Left lung (tissue), 4 donors: ENCODE measurements at regions not wholly inside any gene's neighbourhood (a gene's known extent, or its start where the extent isn't known, plus 50 kb on each side); places are given as distances from the start of the nearest gene placed in this dataset.

Source experiments
- ATAC-seq: fragments of 200-7000 bp; cut with Tn5 transposase; one replicate; pipeline ENCODE4 v1.9.1; 2020; ENCODE audit warnings: moderate library complexity
- DNase-seq, 4 donors: peaks; one replicate each; pipeline ENCODE4 v3.0.0-alpha.2; 2013 to 2020
- H3K27ac ChIP-seq, 2 donors: fragments of 200-600 bp; sonication (generic) in 1 of 2; one replicate each; pipeline versions ENCODE4 v1.5.0 to v1.8.0; 2020 to 2021
- H3K27me3 ChIP-seq, 2 donors: fragments of 200-600 bp; sonication (generic) in 1 of 2; one replicate each; pipeline versions ENCODE4 v1.5.0 to v1.8.0; 2020 to 2021
- H3K36me3 ChIP-seq, 2 donors: fragments of 200-600 bp; sonication (generic) in 1 of 2; one replicate each; pipeline versions ENCODE4 v1.5.0 to v1.8.0; 2020 to 2021
- H3K4me1 ChIP-seq, 2 donors: fragments of 200-600 bp; one replicate each; pipeline ENCODE4 v1.8.0; 2021
- H3K4me3 ChIP-seq, 2 donors: fragments of 200-600 bp; sonication (generic) in 1 of 2; one replicate each; pipeline versions ENCODE4 v1.5.0 to v1.8.0; 2020 to 2021; ENCODE audit warnings: mild to moderate bottlenecking in 1 of 2
- H3K9me3 ChIP-seq, 2 donors: fragments of 200-600 bp; sonication (generic) in 1 of 2; one replicate each; pipeline versions ENCODE4 v1.5.0 to v1.8.0; 2020 to 2021
- CTCF ChIP-seq, 2 donors: fragments of 200-600 bp; sonication (generic) in 1 of 2; IDR thresholded peaks; one replicate each; pipeline versions ENCODE4 v1.5.0 to v1.8.0; 2021; ENCODE audit warnings: antibody characterized with exemption in 2 of 2
- intact Hi-C, 2 donors: fragments of 100-400 bp; cut with DNase I; formaldehyde crosslinking; loops; one replicate each; pipeline versions ENCODE4 v1.11.2 to v1.14.2; 2022
- donor health status: DM: no; HTN: yes; CAD: no.
- donor health status: DM: no; HTN: no; CAD: no.

GRCh38 chr2:238635647-238636051 lies 208.9 kb downstream of the ASB1 start:
- H3K27ac ChIP-seq = no peak overlapping the region
- H3K4me3 ChIP-seq = no peak overlapping the region
- DNase-seq (no peak), ATAC-seq (no peak)
- H3K27me3 ChIP-seq = no peaks in the 10 kb centered on the region
- H3K9me3 ChIP-seq = no peaks in the 10 kb centered on the region
- H3K36me3 ChIP-seq = no peaks in the 10 kb centered on the region
- intact Hi-C loops = no loop called here
- no peak for TF ChIP-seq CTCF (IDR thresholded peaks at IDR 0.05)
- H3K4me1 ChIP-seq = no peaks in the 10 kb centered on the region

DNA sequence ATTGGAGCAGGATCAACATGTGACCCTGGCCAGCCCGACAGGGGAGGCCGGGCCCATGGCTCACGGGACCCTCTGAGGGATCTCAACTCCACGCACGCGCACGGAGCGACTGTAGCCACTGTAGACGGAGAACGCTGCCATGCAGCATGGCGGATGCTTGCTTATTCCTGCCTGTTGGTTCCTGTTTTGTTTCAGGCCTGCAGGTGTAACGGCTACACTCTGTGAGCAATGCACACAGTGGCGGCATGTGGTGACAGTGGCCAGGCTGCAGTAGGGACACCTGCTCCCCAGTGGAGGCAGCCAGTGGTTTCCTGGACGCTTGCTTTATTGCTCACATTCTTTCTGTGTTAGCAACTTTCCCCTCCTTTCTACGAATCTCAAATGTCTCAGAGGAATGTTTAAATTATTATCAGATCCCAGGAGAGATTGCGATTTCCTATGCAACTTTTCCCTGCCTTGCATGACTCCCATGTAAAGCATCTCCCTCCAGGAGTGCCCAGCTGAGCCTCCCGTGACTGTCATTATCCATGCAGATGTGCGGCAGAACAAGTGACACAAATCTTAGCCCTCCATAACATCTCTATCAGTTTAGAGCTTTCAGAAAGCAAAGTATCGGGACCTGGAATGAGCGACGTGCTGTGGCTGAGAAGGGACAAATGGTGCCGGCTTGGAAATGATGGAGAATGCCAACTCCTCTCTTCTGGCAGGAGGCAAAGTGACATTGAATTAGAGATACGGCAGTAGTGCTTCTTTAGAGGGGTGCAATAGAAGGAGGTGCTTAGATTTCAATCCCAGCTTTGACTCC lies 209.7 kb downstream of the ASB1 start:
- H3K9me3 ChIP-seq = no peaks in the 10 kb centered on the region
- TF ChIP-seq CTCF (IDR thresholded peaks at IDR 0.05) = no peak
- no peak overlapping the region for H3K27ac ChIP-seq
- H3K4me1 ChIP-seq = no peaks in the 10 kb centered on the region
- H3K27me3 ChIP-seq = no peaks in the 10 kb centered on the region
- ATAC-seq (no peak), DNase-seq (no peak)
- H3K4me3 ChIP-seq = no peak overlapping the region
- H3K36me3 ChIP-seq = no peaks in the 10 kb centered on the region
- intact Hi-C loops = no loop called here

DNA sequence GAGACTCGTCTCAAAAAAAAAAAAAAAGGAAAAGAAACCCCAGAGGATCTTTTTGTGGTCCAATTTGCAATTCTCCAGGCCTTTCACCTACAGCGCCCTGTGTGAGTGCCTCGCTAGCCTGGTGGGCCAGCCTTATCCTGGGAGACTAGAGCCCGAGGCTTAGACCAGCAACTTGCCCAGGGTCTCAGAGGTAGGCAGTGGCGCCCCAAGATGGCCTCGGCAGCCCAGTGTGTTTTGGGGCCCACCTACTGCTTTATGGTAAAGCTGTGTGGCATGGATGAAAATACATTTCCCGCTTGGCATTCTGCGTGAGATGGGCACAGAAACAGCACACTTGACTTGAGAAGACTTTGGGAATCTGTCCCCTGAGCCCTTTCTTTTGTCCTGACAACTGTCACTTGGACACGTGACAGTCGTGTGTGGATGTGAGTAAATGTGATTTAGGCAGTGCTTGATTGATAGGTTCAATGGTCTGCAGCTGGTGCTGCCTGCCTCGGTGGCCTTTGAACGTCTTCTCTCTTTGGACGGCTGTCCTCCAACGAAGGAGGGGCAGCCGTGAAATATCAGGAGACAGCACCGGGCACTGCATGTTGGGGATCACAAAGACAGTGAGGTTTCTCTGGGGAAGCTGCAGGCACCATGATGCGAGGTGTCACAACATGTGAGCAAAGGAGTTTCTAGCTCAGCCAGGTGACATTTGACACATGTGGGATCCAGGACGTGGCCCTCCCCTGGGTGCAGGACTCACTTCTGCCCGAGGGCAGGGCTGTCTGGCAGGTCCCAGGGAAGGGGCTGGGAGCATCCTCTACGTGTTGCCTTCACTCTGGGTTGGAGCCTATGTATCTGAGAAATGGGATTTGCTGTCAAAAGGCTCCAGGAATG lies 209.5 kb upstream of the TWIST2 start:
- DNase-seq (no peak), ATAC-seq (no peak)
- no peak for TF ChIP-seq CTCF (IDR thresholded peaks at IDR 0.05)
- H3K36me3 ChIP-seq = no peaks in the 10 kb centered on the region
- no peak overlapping the region for H3K4me3 ChIP-seq
- H3K27me3 ChIP-seq = no peaks in the 10 kb centered on the region
- intact Hi-C loops = no loop called here
- no peaks in the 10 kb centered on the region for H3K9me3 ChIP-seq
- no peak overlapping the region for H3K27ac ChIP-seq
- no peaks in the 10 kb centered on the region for H3K4me1 ChIP-seq

DNA sequence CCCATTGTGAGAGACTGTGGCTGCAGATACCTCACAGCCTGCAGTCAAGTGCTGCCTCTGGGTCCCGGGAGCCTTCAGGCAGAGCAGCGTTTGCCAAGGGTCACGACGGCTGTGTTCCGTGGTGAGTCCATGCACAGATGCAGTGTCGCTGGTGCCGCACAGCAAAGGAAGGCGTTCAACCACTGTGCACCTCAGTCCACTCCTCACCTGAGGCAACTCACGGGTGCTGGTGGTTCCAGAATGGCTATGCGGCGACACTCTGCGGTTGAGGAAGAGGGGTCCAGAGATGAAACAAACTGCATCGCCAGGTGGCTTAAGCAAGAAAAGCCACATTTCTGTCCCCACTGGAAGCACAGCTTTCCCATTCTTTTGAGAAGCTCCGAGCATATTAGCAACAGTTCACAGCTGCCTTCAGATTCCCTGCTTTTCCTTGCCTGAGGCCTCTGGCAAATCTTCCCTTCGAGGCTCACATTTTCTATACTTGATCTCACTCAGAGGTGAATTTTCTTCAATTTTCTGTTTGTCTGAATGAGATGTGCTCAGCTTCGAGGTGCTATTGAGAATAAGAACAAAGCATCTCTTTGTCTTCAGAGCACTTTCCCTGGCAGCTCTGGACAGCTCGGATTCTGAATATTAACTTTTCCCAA lies 208.8 kb upstream of the TWIST2 start:
- intact Hi-C loops = no loop called here
- no peak for ATAC-seq
- no peaks in the 10 kb centered on the region for H3K9me3 ChIP-seq
- H3K36me3 ChIP-seq = no peaks in the 10 kb centered on the region
- H3K27ac ChIP-seq = no peak overlapping the region
- no peak for TF ChIP-seq CTCF (IDR thresholded peaks at IDR 0.05)
- no peak for DNase-seq
- no peak overlapping the region for H3K4me3 ChIP-seq
- H3K4me1 ChIP-seq = no peaks in the 10 kb centered on the region
- no peaks in the 10 kb centered on the region for H3K27me3 ChIP-seq

DNA sequence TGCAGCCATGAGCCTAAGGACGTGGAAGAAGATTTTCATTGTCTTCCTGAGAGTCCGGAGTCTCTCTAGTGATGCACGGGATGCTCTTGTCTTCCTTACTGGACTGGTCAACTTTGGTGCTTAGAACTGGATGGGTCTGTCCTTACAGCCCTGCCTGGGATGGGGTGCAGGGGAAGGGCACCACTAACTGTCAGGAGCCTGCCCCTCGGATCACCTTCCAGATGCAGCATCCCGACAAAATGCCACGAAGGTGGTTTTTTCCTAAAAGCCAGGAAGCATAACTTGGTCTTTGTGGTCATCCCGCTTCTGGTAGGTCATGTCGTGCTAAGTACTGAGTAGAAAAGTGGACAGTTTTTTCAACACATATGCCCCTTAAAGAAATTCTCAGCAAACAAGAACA lies 207.4 kb upstream of the TWIST2 start:
- Histone ChIP-seq H3K27ac (no peak overlapping the region), H3K4me1 (no peaks in the 10 kb centered on the region), H3K36me3 (no peaks in the 10 kb centered on the region), H3K4me3 (no peak overlapping the region), H3K9me3 (no peaks in the 10 kb centered on the region), H3K27me3 (no peaks in the 10 kb centered on the region)
- TF ChIP-seq CTCF (IDR thresholded peaks at IDR 0.05) = no peak
- no peak for ATAC-seq
- no peak for DNase-seq
- intact Hi-C loops = no loop called here
